ENCODE measurements at regions not wholly inside any gene's neighbourhood (a gene's known extent, or its start where the extent isn't known, plus 50 kb on each side); places are given as distances from the start of the nearest gene placed in this dataset.

DNA sequence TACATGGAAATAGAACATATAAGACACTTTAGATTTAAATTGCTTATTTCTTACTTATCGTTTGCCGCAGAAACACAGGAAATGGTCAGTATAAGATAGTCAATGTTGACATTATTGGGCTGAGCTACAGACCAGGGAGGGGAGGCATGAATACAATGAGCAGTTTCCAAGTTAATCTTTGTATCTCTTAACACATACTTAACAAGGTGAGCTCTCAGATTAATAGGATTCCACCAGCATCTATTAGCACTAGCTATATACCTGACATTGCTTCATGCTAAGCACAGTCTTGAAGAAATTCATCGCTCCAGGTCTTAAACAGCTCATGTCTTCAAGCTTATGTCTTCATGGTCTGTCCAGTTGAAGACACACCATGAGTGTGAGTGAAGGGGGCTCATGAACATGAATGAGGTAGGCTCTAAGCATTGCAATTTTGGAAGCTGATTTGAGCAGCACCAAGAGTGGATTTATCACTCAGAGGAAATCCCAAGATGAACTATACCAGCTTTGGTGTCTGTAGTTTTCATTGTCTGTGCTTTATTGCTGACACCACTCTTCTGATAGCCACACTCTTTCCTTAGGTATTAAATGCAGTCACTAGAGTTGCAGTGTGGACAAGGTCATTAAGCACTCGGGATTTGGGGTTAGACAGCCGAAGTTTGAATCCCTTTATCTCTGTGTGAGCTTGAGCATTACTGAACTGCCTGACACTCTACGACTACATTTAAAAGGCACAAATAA lies 359.3 kb upstream of the EPHA4 start:
- Mint-ChIP-seq H3K9me3 (no peaks in the 10 kb centered on the region), H3K27me3 (no peaks in the 10 kb centered on the region), H3K36me3 (no peaks in the 10 kb centered on the region), H3K4me3 (no peak overlapping the region), H3K4me1 (ENCODE audit: low read depth) (no peaks in the 10 kb centered on the region), H3K27ac (no peak overlapping the region)
- POLR2A ChIA-PET: no interaction called here
- DNase-seq: no peak
- intact Hi-C loops (cut with micrococcal nuclease): no loop called here
- CTCF ChIA-PET: no interaction called here

DNA sequence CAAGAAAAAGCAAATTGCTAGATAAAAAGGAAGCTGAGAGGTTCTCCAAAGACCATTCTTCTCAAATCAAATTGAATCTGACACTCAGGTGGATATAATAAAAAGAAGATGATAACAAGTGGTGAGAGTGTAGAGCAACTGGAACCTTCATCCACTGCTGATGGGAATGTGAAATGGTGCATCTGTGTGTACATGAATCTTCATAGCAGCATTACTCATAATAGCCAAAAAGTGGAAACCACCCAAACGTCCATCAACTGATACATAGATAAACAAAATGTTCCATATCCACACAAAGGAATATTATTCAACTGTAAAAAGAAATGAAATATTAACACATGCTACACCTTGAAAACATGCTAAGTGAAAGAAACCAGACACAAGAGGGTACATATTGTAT lies 357.2 kb upstream of the EPHA4 start:
- POLR2A ChIA-PET: no interaction called here
- Mint-ChIP-seq H3K36me3 (no peaks in the 10 kb centered on the region), H3K27ac (no peak overlapping the region), H3K27me3 (no peaks in the 10 kb centered on the region), H3K9me3 (no peaks in the 10 kb centered on the region), H3K4me1 (ENCODE audit: low read depth) (no peaks in the 10 kb centered on the region), H3K4me3 (no peak overlapping the region)
- intact Hi-C loops (cut with micrococcal nuclease): no loop called here
- CTCF ChIA-PET: no interaction called here
- DNase-seq: no peak

DNA sequence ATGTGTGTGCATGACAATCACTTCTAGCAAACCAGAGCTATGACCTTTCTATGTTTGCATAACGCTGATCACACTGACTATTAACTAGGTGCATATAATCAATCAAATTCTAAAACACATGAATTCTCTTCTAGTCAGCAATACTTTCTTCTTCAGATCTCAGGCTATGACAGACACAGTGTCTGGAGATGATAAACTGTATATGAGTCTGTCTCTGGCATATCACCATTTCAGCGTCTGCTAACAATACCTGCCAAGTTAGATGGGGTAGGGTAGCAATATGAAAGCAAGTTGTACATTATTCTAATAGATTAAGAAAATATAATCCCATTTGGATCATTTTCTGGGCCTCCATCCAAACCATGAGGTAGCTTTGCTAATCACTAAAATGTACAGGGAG lies 354.2 kb upstream of the EPHA4 start:
- intact Hi-C loops (cut with micrococcal nuclease): no loop called here
- ChIA-PET POLR2A (no interaction called here), CTCF (no interaction called here)
- Mint-ChIP-seq H3K27me3 (no peaks in the 10 kb centered on the region), H3K4me1 (ENCODE audit: low read depth) (no peaks in the 10 kb centered on the region), H3K36me3 (no peaks in the 10 kb centered on the region), H3K27ac (no peak overlapping the region), H3K4me3 (no peak overlapping the region), H3K9me3 (no peaks in the 10 kb centered on the region)
- no peak for DNase-seq

DNA sequence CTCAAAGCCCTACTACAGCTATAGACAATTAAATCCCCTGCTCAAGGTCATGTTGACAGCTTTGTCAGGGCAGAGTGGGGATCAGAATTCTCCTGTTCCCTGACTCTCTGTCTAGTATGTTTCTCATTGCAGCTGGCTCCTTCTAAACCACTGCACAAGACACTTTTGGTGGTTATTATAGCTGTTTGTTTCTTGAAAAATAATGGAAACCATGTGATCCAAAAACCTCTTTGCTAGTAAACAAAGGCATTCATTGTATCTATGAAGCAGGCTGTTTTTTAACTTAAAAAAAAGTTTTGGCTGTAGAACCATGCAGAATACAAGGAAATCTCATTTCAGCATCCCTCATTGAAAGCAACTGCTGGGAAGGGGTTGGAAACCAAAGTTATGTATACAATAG lies 352.5 kb upstream of the EPHA4 start:
- Mint-ChIP-seq H3K36me3 (no peaks in the 10 kb centered on the region), H3K9me3 (no peaks in the 10 kb centered on the region), H3K27ac (no peak overlapping the region), H3K4me3 (no peak overlapping the region), H3K4me1 (ENCODE audit: low read depth) (no peaks in the 10 kb centered on the region), H3K27me3 (no peaks in the 10 kb centered on the region)
- no peak for DNase-seq
- intact Hi-C loops (cut with micrococcal nuclease): no loop called here
- ChIA-PET POLR2A (no interaction called here), CTCF (no interaction called here)

DNA sequence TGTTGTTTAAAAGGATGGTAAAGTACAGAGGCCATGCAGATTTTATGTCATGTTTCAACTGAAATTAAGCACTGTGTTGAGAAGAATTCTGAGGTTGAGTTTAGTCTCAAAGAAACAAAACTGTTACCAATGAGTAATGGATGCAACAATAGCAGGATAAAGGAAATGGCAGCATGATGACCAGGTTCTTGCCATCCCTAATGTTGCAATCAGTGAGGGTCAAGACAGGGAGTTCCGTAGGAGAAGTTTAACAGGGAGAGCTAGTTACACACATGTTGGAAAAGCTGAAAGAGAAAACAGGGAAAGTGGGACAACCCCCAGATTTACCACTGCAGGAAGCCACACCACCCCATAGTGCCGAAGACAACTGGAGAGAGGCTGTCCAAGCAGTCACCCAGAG lies 343.8 kb upstream of the EPHA4 start:
- DNase-seq: no peak
- intact Hi-C loops (cut with micrococcal nuclease): no loop called here
- ChIA-PET CTCF (no interaction called here), POLR2A (no interaction called here)
- Mint-ChIP-seq H3K27me3 (no peaks in the 10 kb centered on the region), H3K27ac (no peak overlapping the region), H3K4me1 (ENCODE audit: low read depth) (no peaks in the 10 kb centered on the region), H3K4me3 (no peak overlapping the region), H3K9me3 (no peaks in the 10 kb centered on the region), H3K36me3 (no peaks in the 10 kb centered on the region)

DNA sequence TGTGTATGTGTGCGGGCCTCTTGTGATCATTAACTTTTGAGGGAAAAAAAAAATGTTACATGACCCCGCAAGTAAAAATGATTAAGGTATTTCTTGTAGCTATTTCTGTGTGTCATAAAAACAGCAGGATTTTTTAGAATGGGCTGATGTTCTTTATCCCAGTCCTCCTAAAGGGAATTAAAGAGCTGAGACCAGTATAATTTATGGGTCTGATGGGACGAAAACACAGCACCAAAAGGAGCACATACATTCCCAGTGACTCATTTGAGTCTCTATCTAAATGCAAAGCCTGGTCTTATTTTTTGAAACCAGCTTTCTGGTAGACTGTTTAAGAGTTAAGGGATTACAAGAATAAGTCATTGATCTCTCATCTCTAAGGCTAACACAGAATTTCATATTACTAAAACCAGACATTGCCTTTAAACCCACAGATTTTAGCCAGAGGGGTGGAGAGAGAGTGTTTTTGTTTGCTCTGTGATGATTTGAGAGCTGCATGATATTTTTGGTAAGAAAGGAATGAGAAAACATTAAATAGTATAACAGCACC lies 342.3 kb upstream of the EPHA4 start:
- no peak for DNase-seq
- POLR2A ChIA-PET: no interaction called here
- H3K4me3 Mint-ChIP-seq: no peak overlapping the region
- CTCF ChIA-PET: no interaction called here
- H3K36me3 Mint-ChIP-seq: no peaks in the 10 kb centered on the region
- H3K27ac Mint-ChIP-seq: no peak overlapping the region
- no peaks in the 10 kb centered on the region for H3K4me1 Mint-ChIP-seq (ENCODE audit: low read depth)
- H3K9me3 Mint-ChIP-seq: no peaks in the 10 kb centered on the region
- no peaks in the 10 kb centered on the region for H3K27me3 Mint-ChIP-seq
- intact Hi-C loops (cut with micrococcal nuclease): no loop called here

DNA sequence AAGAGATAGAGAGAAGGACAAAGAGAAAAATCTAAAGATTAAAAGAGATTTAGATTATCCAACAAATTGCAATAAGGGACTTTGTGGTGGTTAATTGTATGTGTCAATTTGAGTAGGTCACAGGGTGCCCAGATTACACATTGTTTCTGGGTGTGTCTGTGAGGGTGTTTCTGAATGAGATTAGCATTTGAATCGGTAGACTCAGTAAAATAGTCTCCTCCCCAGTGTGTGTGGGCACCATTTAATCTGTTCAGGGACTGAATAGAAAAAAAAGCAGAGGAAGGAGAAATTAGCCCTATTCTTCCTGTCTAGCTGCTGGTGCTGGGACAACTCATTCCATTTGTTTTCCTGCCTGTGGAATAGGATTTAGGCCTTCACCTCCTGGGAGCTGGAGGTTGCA lies 339.8 kb upstream of the EPHA4 start:
- H3K9me3 Mint-ChIP-seq: no peaks in the 10 kb centered on the region
- ChIA-PET CTCF (no interaction called here), POLR2A (no interaction called here)
- H3K36me3 Mint-ChIP-seq: no peaks in the 10 kb centered on the region
- DNase-seq: no peak
- no peak overlapping the region for H3K27ac Mint-ChIP-seq
- no peaks in the 10 kb centered on the region for H3K27me3 Mint-ChIP-seq
- no peaks in the 10 kb centered on the region for H3K4me1 Mint-ChIP-seq (ENCODE audit: low read depth)
- intact Hi-C loops (cut with micrococcal nuclease): no loop called here
- H3K4me3 Mint-ChIP-seq: no peak overlapping the region

DNA sequence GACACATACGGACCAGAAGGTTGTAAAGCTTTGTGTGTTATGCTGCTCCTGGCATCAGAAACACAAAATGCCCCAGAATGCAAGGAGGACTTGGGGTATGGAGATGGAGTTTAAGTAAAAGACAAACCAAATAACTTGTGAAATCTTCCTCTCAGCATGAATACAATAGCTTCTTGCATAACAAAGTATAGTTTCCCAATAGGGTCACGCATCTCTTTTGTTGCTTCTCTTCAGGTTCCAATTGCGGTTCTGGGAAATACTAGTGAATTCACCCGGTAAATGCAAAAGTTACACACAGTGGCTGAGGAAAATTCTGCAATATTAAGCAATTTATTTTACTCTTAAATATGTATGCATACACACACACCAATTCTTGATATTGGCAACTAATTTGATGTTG lies 339.2 kb upstream of the EPHA4 start:
- Mint-ChIP-seq H3K36me3 (no peaks in the 10 kb centered on the region), H3K27me3 (no peaks in the 10 kb centered on the region), H3K9me3 (no peaks in the 10 kb centered on the region), H3K27ac (no peak overlapping the region), H3K4me1 (ENCODE audit: low read depth) (no peaks in the 10 kb centered on the region), H3K4me3 (no peak overlapping the region)
- DNase-seq: no peak
- CTCF ChIA-PET: no interaction called here
- intact Hi-C loops (cut with micrococcal nuclease): no loop called here
- POLR2A ChIA-PET: no interaction called here

DNA sequence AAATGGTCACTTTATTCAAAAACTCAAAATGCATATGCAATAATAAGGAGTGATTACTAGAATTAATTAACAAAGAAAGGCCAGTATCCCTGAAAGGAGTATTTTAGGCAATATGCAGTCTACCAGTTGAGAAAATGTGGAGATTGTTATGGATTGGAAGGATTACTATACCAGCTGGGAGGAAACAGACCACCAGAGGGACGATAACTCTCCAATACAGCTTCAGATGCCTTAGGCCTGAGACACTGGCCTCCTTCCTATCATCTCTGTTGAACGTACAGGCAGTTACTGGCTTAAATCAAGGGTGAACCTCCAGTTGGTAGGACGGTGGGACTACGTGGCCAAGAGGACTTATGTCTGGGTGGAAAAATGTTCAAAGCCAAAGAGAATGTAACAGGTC lies 336.4 kb upstream of the EPHA4 start:
- Mint-ChIP-seq H3K27ac (no peak overlapping the region), H3K27me3 (no peaks in the 10 kb centered on the region), H3K9me3 (no peaks in the 10 kb centered on the region), H3K4me3 (no peak overlapping the region), H3K4me1 (ENCODE audit: low read depth) (no peaks in the 10 kb centered on the region), H3K36me3 (no peaks in the 10 kb centered on the region)
- DNase-seq: no peak
- ChIA-PET POLR2A (no interaction called here), CTCF (no interaction called here)
- intact Hi-C loops (cut with micrococcal nuclease): no loop called here

DNA sequence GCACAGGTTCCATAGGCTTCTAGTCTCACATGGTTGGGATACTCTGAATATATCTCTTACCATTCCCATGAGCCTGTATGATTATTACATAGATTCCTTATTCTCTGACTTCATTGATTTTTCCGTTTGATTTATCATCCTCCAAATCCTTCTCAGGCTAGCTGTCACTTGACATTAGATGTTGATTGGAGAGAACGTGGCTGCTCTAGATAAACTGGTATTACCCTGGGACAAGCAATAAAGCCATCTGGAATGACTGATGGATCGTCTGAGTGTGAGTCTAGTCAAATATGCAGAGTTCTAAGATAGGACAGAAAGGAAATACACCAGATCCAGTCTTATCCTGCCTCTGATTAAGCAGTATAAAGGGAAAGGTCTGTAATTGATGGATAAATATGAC lies 325.6 kb upstream of the EPHA4 start:
- DNase-seq: no peak
- H3K36me3 Mint-ChIP-seq: peaks cover 2% of the 10 kb centered on the region
- H3K4me1 Mint-ChIP-seq (ENCODE audit: low read depth): no peaks in the 10 kb centered on the region
- no peaks in the 10 kb centered on the region for H3K27me3 Mint-ChIP-seq
- intact Hi-C loops (cut with micrococcal nuclease): no loop called here
- ChIA-PET POLR2A (no interaction called here), CTCF (no interaction called here)
- no peak overlapping the region for H3K4me3 Mint-ChIP-seq
- no peak overlapping the region for H3K27ac Mint-ChIP-seq
- H3K9me3 Mint-ChIP-seq: peaks cover 2% of the 10 kb centered on the region

DNA sequence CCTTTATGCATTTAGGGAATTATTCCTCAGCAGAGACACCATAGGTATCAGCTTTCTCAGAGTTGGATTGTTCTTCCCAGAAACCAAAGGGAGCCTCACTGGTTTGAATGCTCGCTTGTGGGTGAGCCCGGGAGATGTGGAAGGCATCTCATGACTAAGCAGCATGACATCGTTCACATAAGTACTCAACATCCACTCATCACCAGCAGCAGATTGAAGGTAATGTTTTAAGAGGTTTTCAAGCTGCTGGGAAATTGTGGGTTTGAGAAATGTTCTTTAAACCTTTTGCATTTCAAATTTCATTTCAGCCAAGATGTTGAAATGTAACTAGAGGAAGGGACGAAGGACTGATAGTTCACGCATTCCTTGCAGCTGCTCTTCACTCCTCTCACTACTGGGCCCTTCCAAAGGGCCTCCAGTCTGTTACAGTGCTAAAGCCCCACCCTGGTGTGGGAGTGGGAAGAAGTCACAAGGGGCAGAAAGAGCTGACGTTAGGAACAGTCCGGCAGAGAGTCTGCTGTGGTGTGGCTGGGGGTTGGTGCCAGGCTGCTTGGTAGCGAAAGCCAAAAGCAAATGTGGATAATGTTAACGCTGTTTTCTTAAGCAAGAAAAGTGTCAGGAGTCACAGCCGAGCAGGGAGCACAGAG lies 324.5 kb upstream of the EPHA4 start:
- Mint-ChIP-seq H3K9me3 (peaks cover 2% of the 10 kb centered on the region), H3K27ac (no peak overlapping the region), H3K4me3 (no peak overlapping the region), H3K4me1 (ENCODE audit: low read depth) (no peaks in the 10 kb centered on the region), H3K36me3 (no peaks in the 10 kb centered on the region), H3K27me3 (no peaks in the 10 kb centered on the region)
- POLR2A ChIA-PET: no interaction called here
- CTCF ChIA-PET: no interaction called here
- intact Hi-C loops (cut with micrococcal nuclease): no loop called here
- no peak for DNase-seq

DNA sequence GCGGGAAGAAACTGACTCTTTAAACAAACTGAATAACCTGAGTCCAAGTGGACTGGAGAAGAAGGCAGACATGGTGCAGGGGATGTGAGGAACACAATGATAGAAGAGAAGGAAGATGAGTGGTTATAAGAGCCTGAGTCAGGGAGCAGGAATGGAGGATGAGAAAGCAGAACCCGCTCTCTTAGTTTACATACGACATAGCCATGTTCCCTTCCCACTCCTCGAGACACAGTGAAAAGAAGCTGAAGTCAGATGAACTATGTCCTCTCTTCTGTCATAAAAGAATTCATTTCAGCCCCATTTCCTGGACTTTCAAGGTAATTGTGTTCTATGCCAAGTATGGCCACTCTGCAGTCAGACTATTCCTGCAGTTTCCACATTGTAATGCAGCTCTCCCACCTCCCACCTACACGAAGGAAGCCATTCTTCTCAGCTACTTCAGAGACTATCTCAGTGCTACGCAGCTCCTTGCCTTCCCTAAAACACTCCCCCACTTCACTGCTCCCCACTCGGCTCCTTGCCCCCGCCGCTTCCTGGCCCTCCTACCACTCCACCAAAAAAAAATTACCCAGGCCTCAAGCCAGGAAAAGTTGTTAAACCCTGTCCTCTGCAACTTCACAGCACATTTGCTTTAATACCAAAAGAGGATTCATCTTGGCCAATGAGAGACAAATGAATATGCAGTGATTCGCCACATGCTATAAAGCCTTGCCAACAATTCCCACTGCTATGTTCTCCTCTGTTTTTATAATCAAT lies 323.4 kb upstream of the EPHA4 start:
- H3K36me3 Mint-ChIP-seq: no peaks in the 10 kb centered on the region
- POLR2A ChIA-PET: no interaction called here

DNA sequence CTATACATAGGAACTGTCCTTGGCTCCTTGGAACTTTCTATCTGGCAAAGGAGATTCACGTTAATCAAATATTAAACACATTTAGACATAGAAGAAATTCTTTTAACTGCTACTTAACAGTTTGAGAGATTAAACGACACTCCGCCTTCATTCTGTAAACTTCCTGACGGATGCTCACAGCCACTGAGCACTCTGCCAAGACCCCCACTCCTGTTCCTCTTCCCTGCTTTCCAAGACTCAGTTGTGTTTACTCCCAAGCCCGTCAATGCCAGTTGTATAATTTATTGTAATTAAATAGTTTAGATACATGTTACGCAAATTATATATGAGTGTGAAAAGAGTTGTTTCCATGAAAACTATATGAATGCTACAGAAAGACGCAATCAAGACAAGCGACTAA lies 321.4 kb upstream of the EPHA4 start:
- H3K9me3 Mint-ChIP-seq: peaks cover 2% of the 10 kb centered on the region
- no peaks in the 10 kb centered on the region for H3K4me1 Mint-ChIP-seq (ENCODE audit: low read depth)
- POLR2A ChIA-PET: no interaction called here
- no peaks in the 10 kb centered on the region for H3K27me3 Mint-ChIP-seq
- H3K36me3 Mint-ChIP-seq: no peaks in the 10 kb centered on the region
- CTCF ChIA-PET: no interaction called here
- no peak overlapping the region for H3K27ac Mint-ChIP-seq
- no peak overlapping the region for H3K4me3 Mint-ChIP-seq
- intact Hi-C loops (cut with micrococcal nuclease): no loop called here
- DNase-seq: no peak

More for the DNA sequence above, 323.4 kb upstream of the EPHA4 start:
- H3K27ac Mint-ChIP-seq: no peak overlapping the region
- H3K4me3 Mint-ChIP-seq: no peak overlapping the region
- intact Hi-C loops (cut with micrococcal nuclease): no loop called here
- CTCF ChIA-PET: no interaction called here
- no peak for DNase-seq
- no peaks in the 10 kb centered on the region for H3K27me3 Mint-ChIP-seq
- H3K4me1 Mint-ChIP-seq (ENCODE audit: low read depth): no peaks in the 10 kb centered on the region
- peaks cover 4% of the 10 kb centered on the region for H3K9me3 Mint-ChIP-seq
